ENCODE measurements at regions not wholly inside any gene's neighbourhood (a gene's known extent, or its start where the extent isn't known, plus 50 kb on each side); places are given as distances from the start of the nearest gene placed in this dataset.

DNA sequence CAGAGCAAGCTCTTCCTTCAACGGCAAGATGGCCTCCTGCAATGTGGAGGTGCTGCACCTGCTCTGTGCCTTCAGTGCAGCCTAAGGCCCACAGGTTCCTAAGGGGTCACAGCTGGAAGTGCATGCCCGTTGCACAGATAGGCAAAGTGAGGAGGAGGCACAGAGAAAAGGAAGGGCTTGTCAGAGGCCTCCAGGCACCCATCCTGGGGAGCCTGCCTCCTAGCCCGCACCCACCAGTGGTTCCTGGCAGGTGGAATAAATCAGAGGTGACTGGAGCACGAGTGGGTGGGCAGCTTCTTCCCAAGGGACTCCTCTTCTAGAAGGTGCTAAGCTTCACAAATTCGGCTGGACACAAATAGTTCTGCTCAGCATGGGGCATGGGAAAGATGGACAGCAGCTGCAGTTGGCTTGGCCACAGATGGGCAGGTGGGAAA, 52.8 kb upstream of the STXBP1 start:
- DNase-seq (ENCODE audit: low read depth, low spot score): no peak
- Histone ChIP-seq H3K9me3 (ENCODE audit: low read depth, low read length) (no peaks in the 10 kb centered on the region), H3K36me3 (ENCODE audit: insufficient read depth, low read length) (no peaks in the 10 kb centered on the region; the same call in 1 of the 2 replicates), H3K4me3 (no peak overlapping the region), H3K9ac (ENCODE audit: insufficient read length) (no peak overlapping the region), H3K27ac (no peak overlapping the region)
- TF ChIP-seq POLR2AphosphoS5 (IDR thresholded peaks at IDR 0.05; ENCODE audit: borderline replicate concordance, low read depth, low read length) (no peak), FOXP2 (optimal IDR thresholded peaks at IDR 0.05; ENCODE audit: control extremely low read depth, extremely low read length, insufficient read depth) (no peak), EZH2 (IDR thresholded peaks at IDR 0.05) (no peak)

DNA sequence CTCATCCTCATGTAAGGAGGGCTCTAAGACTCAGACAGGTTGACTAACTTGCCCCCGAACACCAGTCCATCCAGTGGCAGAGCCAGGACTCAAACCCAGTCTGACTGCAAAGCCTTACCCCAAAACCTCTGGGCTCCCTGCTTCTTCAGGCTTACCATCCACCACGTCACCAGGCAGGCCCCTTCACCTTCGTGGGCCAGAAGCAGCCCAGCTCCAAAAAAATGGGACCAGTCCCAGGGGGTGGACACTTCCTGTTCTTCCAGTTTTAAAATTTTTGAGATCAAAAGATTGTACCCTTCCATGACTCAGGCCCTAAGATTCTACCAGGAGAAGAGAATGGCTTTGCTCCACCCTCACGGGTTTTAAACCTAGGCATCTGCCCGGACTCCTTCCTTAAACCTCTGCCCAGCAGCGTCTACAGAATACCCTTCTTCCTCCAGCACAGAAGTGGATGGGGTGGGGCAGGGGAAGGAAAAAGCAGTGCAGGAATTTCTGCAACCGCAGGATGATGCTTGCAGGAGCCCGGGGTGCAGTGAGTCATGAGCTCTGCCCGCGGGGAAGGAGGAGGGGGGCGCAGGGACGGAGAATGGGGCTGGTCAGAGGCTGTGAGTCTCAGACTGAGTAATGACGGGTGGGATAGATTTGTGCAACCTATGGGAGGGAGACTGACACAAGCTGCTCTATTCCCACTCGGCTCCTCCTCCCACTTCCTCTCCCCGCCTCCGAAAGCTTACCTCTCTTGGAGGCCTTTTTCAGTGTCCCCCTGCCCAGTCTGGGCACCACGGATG, 50.4 kb upstream of the STXBP1 start:
- Histone ChIP-seq H3K9ac (ENCODE audit: insufficient read length) (no peak overlapping the region), H3K27ac (peak overlapping the region; percentile 57; the same call in 1 of the 2 replicates), H3K36me3 (ENCODE audit: insufficient read depth, low read length) (no peaks in the 10 kb centered on the region; the same call in 1 of the 2 replicates), H3K9me3 (ENCODE audit: low read depth, low read length) (no peaks in the 10 kb centered on the region), H3K4me3 (peak overlapping the region; percentile 5; the same call in 1 of the 2 replicates)
- DNase-seq (ENCODE audit: low read depth, low spot score): no peak
- no peak for TF ChIP-seq POLR2AphosphoS5 (IDR thresholded peaks at IDR 0.05; ENCODE audit: borderline replicate concordance, low read depth, low read length)
- no peak for TF ChIP-seq EZH2 (IDR thresholded peaks at IDR 0.05)
- no peak for TF ChIP-seq FOXP2 (optimal IDR thresholded peaks at IDR 0.05; ENCODE audit: control extremely low read depth, extremely low read length, insufficient read depth)
